Lower lobe of right lung (tissue), 2 donors: ENCODE measurements at regions not wholly inside any gene's neighbourhood (a gene's known extent, or its start where the extent isn't known, plus 50 kb on each side); places are given as distances from the start of the nearest gene placed in this dataset.
"Not testable (repeated sequence)": the region's sequence is repeated elsewhere in the genome, so short reads cannot be mapped to it uniquely, and the experiment has no call there.

Experiments
- ATAC-seq, 2 donors: fragments of 200-7000 bp; cut with Tn5 transposase; one replicate each; pipeline ENCODE4 v1.9.1; 2020 to 2022; ENCODE audit warnings: mild to moderate bottlenecking in 2 of 2, moderate library complexity in 2 of 2
- DNase-seq: peaks from one replicate; pipeline ENCODE4 v3.0.0-alpha.2; 2020
- H3K27ac ChIP-seq: fragments of 200-600 bp; one replicate; pipeline ENCODE4 v1.8.0; 2022
- H3K27me3 ChIP-seq: fragments of 200-600 bp; one replicate; pipeline ENCODE4 v1.8.0; 2022; ENCODE audit warnings: low read depth
- H3K36me3 ChIP-seq: fragments of 200-600 bp; one replicate; pipeline ENCODE4 v1.8.0; 2022; ENCODE audit warnings: mild to moderate bottlenecking
- H3K4me1 ChIP-seq: fragments of 200-600 bp; one replicate; pipeline ENCODE4 v1.8.0; 2022
- H3K4me3 ChIP-seq: fragments of 200-600 bp; one replicate; pipeline ENCODE4 v1.8.0; 2022; ENCODE audit warnings: mild to moderate bottlenecking
- H3K9me3 ChIP-seq: fragments of 200-600 bp; one replicate; pipeline ENCODE4 v1.8.0; 2022
- intact Hi-C: fragments of 100-400 bp; cut with DNase I; formaldehyde crosslinking; loops from one replicate; pipeline ENCODE4 v1.11.0; 2022
- donor health status: DM: no; HTN: yes; CAD: no; lungs with severe emphysema.

GRCh38 chr21:6839867-6840266, 3681.5 kb upstream of the TPTE start:
- H3K27me3 ChIP-seq, intact Hi-C loops, H3K4me1 ChIP-seq, H3K36me3 ChIP-seq, H3K4me3 ChIP-seq, DNase-seq, H3K27ac ChIP-seq, H3K9me3 ChIP-seq: not testable (repeated sequence)
- peak in 1 of 2 donors; percentile 36 for ATAC-seq
